WI38 (cell line): ENCODE measurements at regions not wholly inside any gene's neighbourhood (a gene's known extent, or its start where the extent isn't known, plus 50 kb on each side); places are given as distances from the start of the nearest gene placed in this dataset.
"Not testable (repeated sequence)": the region's sequence is repeated elsewhere in the genome, so short reads cannot be mapped to it uniquely, and the experiment has no call there.

Source experiments
- H3K4me3 ChIP-seq: 2 replicates; pipeline ENCODE4 v1.5.1; 2011; ENCODE audit warnings: low read depth, mild to moderate bottlenecking, control low read depth, low read length
- TF ChIP-seq, protein P1 (sequence below): IDR thresholded peaks from 2 replicates; pipeline ENCODE4 v1.5.1; 2012; ENCODE audit warnings: low read depth, mild to moderate bottlenecking, control low read depth, low read length

DNA sequence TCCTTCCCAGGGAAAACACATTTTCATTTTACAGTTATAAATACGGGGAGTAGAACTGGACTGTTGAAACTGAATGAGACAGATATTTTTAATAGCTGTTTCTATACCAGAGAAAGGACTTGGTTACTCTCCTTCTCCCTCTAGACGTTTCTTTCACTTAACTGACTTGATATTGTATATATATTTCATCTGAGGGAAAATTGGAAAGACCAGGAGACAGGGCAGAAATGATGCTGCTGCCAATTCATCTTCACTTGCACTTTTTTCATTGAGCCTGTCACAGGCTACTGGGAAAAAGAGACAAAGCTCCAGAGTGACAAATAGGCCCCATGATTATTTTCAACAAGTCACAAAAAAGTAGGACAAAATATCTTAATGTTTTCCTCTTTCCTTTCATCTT is 636.0 kb upstream of the TPK1 start:
- H3K4me3 ChIP-seq, result no peak overlapping the region
- TF ChIP-seq, protein P1, sequence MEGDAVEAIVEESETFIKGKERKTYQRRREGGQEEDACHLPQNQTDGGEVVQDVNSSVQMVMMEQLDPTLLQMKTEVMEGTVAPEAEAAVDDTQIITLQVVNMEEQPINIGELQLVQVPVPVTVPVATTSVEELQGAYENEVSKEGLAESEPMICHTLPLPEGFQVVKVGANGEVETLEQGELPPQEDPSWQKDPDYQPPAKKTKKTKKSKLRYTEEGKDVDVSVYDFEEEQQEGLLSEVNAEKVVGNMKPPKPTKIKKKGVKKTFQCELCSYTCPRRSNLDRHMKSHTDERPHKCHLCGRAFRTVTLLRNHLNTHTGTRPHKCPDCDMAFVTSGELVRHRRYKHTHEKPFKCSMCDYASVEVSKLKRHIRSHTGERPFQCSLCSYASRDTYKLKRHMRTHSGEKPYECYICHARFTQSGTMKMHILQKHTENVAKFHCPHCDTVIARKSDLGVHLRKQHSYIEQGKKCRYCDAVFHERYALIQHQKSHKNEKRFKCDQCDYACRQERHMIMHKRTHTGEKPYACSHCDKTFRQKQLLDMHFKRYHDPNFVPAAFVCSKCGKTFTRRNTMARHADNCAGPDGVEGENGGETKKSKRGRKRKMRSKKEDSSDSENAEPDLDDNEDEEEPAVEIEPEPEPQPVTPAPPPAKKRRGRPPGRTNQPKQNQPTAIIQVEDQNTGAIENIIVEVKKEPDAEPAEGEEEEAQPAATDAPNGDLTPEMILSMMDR, result no peak

- H3K4me3 ChIP-seq, result no peak overlapping the region
- TF ChIP-seq, protein P1, result no peak
Measured at GRCh38 chr7:145464287-145464686, 628.4 kb upstream of the TPK1 start.

DNA sequence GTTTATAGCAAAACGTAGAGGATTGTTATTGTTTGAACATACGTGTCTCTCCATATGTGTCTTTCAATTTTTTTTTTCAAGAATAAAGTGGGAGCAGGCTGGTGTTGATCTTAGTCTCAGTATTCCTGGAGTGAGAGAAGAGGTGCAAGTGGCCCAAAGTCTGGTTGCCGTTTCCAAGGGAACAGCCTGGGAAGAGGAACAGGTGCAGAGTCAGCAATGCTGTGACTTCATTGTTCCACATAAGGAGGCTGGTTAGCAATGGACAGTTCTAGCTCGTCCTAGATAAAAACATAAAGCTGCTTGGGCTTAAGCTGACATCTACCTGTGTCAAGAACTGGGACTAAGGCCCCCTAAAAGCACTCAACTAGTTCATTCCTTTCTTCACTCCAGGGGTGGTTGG is 626.6 kb upstream of the TPK1 start:
- no peak overlapping the region for H3K4me3 ChIP-seq
- TF ChIP-seq, protein P1, result no peak

DNA sequence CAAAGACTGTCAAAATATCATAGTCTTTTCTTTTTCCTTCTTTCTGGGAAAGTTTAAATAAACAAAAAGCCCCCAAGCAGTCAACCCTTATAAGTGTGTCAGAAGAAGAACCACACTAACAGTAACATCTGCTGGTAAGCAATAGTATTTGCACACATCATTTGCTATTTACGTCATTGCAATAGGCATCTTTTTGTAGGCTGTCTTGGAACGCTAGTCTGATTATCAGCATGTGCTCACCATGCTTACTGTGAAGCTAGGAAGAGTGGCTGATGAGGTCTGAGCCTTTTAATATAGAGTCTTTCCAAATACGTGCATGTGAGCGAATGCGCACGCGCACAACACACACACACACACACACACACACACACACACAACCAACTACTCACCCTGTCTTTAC is 599.0 kb upstream of the TPK1 start:
- no peak overlapping the region for H3K4me3 ChIP-seq
- TF ChIP-seq, protein P1, result no peak

GRCh38 chr7:145431834-145432233 is 596.0 kb upstream of the TPK1 start:
- TF ChIP-seq, protein P1, result no peak
- H3K4me3 ChIP-seq, result no peak overlapping the region

DNA sequence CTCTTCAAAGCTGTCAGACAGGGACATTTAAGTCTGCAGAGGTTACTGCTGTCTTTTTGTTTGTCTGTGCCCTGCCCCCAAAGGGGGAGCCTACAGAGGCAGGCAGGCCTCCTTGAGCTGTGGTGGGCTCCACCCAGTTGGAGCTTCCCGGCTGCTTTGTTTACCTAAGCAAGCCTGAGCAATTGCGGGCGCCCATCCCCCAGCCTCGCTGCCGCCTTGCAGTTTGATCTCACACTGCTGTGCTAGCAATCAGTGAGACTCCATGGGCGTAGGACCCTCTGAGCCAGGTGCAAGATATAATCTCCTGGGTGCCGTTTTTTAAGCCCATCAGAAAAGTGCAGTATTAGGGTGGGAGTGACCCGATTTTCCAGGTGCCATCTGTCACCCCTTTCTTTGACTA is 582.6 kb upstream of the TPK1 start:
- H3K4me3 ChIP-seq, result not testable (repeated sequence)

- TF ChIP-seq, protein P1, result no peak
- H3K4me3 ChIP-seq, result no peak overlapping the region
Measured at GRCh38 chr7:145411066-145411465, 575.2 kb upstream of the TPK1 start.

- TF ChIP-seq, protein P1, result no peak
- H3K4me3 ChIP-seq, result no peak overlapping the region
Measured at GRCh38 chr7:145398758-145399157, 562.9 kb upstream of the TPK1 start.
